ENCODE measurements at regions not wholly inside any gene's neighbourhood (a gene's known extent, or its start where the extent isn't known, plus 50 kb on each side); places are given as distances from the start of the nearest gene placed in this dataset.
"Not testable (repeated sequence)": the region's sequence is repeated elsewhere in the genome, so short reads cannot be mapped to it uniquely, and the experiment has no call there.

- DNase-seq, result no peak
Measured at GRCh38 chr13:60881507-60881906, 484.5 kb downstream of the TDRD3 start.

GRCh38 chr13:60873116-60873515, 476.1 kb downstream of the TDRD3 start:
- DNase-seq, result no peak

GRCh38 chr13:60869941-60870613, 473.1 kb downstream of the TDRD3 start:
- no peak for DNase-seq

DNA sequence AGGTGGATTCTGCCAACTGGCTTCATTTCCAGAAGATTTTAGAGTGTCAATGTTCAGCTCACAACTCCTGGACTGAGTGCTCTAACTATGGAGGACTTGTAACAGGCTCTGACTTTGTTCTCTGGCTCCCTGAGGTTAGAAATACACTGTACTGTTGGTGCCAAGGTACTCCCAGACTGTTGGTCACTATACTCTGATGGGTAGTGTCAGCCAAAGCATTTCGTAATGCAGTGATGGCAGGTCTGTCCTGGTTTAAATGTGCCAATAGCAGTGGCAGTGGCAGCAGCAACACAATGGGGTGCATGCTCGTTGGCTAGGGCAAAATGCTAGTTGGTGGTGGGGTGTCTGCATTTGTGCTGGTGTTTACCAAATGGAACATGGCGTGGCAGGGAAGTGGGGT, 472.2 kb downstream of the TDRD3 start:
- no peak for DNase-seq

- DNase-seq, result no peak
Measured at GRCh38 chr13:60862036-60862435, 465.0 kb downstream of the TDRD3 start.

- no peak for DNase-seq
Measured at GRCh38 chr13:60857698-60858097, 460.7 kb downstream of the TDRD3 start.

GRCh38 chr13:60852886-60853285, 455.9 kb downstream of the TDRD3 start:
- no peak for DNase-seq

DNA sequence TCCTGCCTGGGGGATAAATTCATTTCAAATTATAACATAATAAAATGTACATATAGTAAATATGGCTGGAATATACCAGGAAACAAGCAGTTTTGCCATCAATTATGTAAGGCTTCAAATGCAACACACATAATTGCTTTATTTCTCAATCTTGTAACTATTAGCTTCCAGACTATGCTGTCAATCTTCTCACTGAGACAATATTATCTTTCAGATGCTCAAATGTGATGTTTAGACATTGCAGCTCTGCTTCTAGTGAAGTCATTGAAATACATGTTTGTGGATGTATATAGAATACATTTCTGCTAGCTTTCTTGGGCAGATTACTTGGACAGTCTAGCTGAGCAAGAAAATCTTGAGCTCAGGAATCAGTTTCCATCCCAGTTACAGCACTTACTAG, 454.4 kb downstream of the TDRD3 start:
- no peak for DNase-seq

DNA sequence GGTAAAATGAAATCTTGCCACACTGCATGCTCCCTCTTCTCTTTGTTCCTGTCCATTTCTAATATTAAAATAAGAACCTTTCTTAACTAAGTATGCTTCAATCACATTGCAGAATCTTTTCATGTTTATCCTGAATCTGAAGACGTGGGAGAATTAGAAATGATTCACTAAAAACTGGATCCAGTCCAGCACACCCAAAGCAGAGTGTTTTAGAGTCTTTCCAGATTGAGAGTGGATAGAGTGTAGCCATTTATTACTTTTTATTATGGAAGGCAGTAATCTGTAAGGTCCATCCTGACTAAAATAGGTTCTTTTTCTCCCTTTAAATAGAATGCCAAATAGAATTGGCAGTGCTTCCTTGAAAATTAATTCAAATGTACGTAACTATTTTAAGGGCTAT, 453.5 kb downstream of the TDRD3 start:
- no peak for DNase-seq

GRCh38 chr13:60838581-60838980, 441.6 kb downstream of the TDRD3 start:
- DNase-seq, result no peak

DNA sequence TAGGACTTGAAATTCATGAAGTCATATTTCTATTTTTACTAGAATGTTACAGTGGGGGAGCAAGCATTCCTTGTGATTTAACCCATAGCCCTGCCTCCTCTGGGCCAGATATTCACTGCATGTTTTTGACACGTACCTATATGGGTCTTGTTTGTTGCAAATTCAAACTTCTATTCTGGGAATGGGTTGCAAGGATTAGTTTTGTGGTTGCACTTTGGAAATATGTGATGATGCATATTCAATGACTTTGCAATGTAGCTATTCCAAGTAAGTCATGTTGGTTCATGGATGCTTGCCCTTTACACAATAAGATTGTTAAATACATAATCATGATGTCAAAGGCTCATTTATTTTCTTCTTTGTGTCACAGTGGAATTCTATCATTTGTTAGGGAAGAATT, 440.8 kb downstream of the TDRD3 start:
- no peak for DNase-seq

DNA sequence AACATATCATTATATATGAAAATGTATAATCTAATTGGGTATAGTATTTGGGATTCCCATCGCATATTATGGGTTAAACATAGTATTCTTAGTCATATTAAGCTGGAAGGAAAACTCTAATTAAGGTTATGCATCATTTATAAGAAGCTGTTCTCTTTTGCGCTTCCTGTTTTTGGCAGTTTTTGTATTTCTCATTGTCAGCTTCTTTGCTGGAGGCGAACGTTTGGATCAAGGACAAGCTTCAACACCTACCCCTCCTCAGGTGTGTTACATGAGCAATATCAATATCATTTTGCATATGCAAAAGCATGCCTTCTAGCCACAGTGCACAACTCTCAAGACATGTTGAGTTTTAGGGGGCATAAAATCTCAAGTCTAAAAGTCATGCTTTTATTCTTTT, 439.8 kb downstream of the TDRD3 start:
- no peak for DNase-seq

DNA sequence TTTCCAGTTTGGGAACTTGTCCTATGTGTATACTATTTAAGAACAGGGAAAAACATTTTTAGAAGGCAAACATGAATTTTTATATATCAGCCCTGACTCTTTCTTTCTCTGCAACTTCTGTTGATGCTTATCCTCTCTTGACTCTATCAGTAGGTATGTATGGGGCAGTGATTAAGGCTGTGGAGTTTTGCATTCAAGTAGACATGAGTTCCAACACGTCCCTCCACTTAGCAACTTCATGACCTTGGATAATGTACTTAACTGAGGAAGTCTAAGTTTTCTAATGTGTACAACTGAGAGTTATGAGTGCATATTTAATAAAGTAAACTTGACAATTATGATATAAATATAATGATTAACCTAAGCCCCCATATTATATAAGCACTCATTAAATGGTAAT, 414.6 kb downstream of the TDRD3 start:
- DNase-seq, result no peak

GRCh38 chr13:60805640-60806039, 408.6 kb downstream of the TDRD3 start:
- DNase-seq, result not testable (repeated sequence)

DNA sequence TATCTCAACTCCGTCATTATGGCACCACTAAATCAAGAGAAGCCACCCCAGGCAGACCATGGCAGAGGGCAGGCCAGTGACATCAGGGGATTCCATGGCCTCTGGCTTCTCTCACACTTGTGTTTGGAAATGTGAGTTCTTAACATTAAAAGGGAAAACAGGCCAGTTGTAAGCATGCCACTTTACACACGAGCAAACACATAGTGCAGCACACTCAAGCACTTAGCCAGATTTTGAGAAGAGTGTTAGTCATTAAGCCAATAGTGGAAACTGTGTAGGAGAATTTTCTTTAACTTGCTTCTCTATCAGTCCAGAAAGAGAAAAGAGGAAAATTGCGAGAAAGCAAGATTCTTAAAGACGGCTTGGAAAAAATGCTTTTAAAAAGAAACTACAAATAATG, 401.5 kb downstream of the TDRD3 start:
- no peak for DNase-seq

DNA sequence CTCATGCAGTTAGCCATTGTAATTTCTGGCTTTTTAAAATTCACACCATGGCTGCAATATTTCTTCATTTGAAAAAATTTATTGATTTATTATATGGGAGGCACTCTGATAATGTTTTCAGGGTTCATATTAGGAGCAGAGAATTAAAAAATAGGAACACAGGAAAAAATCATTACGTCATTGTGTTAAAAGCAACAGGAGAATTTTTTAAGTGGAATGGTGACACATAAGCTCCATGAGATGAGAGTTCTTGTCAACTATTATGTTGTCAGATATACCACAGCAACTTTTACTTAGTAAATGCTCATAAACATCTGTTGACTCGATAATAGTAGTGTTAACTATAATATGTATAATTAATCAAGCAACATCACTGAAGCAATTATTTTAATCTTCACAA, 400.1 kb downstream of the TDRD3 start:
- DNase-seq, result no peak

- no peak for DNase-seq
Measured at GRCh38 chr13:60794751-60795150, 397.7 kb downstream of the TDRD3 start.

GRCh38 chr13:60790620-60791019, 393.6 kb downstream of the TDRD3 start:
- no peak for DNase-seq

DNA sequence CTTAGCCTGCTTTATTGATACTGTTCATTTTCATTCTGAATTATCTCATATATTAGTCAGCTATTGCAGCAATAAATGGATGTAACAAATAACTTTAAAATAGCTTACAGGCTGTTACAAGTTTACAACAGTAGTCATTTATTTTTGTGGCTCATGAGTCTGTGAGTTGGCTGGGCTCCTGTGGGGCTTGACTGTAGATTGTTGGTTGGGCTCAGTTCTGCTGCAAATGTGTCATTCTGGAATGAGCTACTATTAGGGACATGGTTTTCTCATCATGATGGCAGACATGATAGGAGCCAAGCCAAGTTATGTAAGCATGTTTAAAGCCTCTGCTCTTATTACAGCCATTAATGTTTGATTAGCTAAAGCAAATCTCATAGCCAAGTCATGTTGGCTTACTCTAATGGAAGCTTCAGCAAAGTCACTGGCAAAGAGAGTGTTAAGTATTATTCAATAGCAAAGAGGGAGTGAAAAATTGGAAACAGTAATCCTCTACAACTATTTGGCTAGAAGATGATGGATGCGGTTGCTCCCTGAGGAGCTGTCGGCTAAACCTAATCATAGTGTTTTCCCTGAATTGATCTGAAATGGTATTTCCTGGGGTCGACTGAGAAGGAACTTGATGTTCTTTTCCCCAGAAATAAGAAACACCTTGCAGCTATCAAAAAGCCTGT, 391.3 kb downstream of the TDRD3 start:
- peak; percentile 40 for DNase-seq

- DNase-seq, result no peak
Measured at GRCh38 chr13:60787083-60787482, 390.1 kb downstream of the TDRD3 start.

DNA sequence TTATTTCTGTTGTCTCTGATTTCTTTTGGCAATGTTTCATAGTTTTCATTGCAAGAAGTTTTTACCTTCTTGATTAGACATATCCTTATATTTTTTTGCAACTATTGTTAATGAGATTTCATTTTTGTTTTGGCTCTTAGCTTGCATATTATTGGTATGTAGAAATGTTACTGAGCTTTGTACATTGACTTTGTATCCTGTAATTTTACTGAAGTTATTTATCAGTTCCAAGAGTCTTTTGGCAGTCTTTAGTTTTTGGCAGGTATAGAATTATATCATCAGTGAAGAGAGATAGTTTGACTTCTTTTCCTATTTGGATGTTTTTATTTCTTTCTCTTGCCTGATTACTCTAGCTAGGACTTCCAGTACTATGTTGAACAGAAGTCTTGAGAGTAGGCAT, 375.7 kb downstream of the TDRD3 start:
- DNase-seq, result no peak

DNA sequence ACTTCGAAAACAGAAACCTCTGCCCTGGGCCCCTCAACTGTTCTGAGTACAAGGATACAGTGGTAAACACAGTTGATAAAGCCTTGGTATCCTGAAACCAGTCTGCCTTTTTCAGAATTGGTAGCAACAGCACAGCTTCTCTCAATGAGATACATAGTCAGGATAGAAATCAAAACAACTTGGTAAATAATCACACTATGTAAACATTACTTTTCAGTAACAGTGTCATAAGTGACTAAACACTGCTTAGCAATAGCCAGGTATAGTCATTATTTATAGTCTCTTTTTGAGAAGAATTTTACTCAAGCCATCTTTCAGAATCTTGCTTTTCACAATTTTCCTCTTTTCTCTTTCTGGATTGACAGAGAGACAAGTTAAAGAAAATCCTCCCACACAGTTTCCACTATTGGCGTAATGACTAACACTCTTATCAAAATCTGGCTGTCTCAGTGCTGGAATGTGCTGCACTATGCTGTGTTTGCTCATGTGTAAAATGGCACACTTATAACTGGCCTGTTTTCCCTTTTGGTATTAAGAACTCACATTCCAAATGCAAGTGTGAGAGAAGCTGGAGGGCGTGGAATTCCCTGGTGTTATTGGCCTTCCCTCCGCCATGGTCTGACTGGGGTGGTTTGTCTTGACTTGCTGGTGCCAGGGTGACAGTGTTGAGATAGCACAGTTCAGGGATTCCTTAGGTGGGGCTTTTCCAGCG, 368.8 kb downstream of the TDRD3 start:
- no peak for DNase-seq

GRCh38 chr13:60759499-60759898, 362.5 kb downstream of the TDRD3 start:
- no peak for DNase-seq

- DNase-seq, result no peak
Measured at GRCh38 chr13:60758637-60759036, 361.6 kb downstream of the TDRD3 start.

Measured in right hindlimb (tissue), 1 donor.